ENCODE measurements at regions not wholly inside any gene's neighbourhood (a gene's known extent, or its start where the extent isn't known, plus 50 kb on each side); places are given as distances from the start of the nearest gene placed in this dataset.
"Not testable (repeated sequence)": the region's sequence is repeated elsewhere in the genome, so short reads cannot be mapped to it uniquely, and the experiment has no call there.

- in situ Hi-C loops (cut with HindIII; ENCODE audit: low sequenced_read_pairs): no loop called here
- no peak for DNase-seq (ENCODE audit: low read depth, low spot score)
- TF ChIP-seq CTCF (IDR thresholded peaks at IDR 0.05; ENCODE audit: low read depth, low read length): no peak
Observed at GRCh38 chr12:29023436-29024076, 125.5 kb upstream of the FAR2 start.

GRCh38 chr12:29024117-29024516, 125.0 kb upstream of the FAR2 start:
- no peak for TF ChIP-seq CTCF (IDR thresholded peaks at IDR 0.05; ENCODE audit: low read depth, low read length)
- no peak for DNase-seq (ENCODE audit: low read depth, low spot score)
- H3K4me3 ChIP-seq (ENCODE audit: low read depth, low read length): no peak overlapping the region
- in situ Hi-C loops (cut with HindIII; ENCODE audit: low sequenced_read_pairs): no loop called here

More at GRCh38 chr12:29023436-29024076, 125.5 kb upstream of the FAR2 start:
- no peak overlapping the region for H3K4me3 ChIP-seq (ENCODE audit: low read depth, low read length)

GRCh38 chr12:29025937-29026336, 123.1 kb upstream of the FAR2 start:
- TF ChIP-seq CTCF (IDR thresholded peaks at IDR 0.05; ENCODE audit: low read depth, low read length): no peak
- no peak for DNase-seq (ENCODE audit: low read depth, low spot score)
- H3K4me3 ChIP-seq (ENCODE audit: low read depth, low read length): no peak overlapping the region
- in situ Hi-C loops (cut with HindIII; ENCODE audit: low sequenced_read_pairs): no loop called here

- peak; percentile 46 for DNase-seq (ENCODE audit: low read depth, low spot score)
- TF ChIP-seq CTCF (IDR thresholded peaks at IDR 0.05; ENCODE audit: low read depth, low read length): no peak
- H3K4me3 ChIP-seq (ENCODE audit: low read depth, low read length): no peak overlapping the region
- in situ Hi-C loops (cut with HindIII; ENCODE audit: low sequenced_read_pairs): no loop called here
Observed at GRCh38 chr12:29026419-29026818, 122.7 kb upstream of the FAR2 start.

GRCh38 chr12:29029484-29029883, 119.6 kb upstream of the FAR2 start:
- DNase-seq (ENCODE audit: low read depth, low spot score); in situ Hi-C loops (cut with HindIII; ENCODE audit: low sequenced_read_pairs); H3K4me3 ChIP-seq (ENCODE audit: low read depth, low read length): not testable (repeated sequence)

GRCh38 chr12:29030006-29030405, 119.1 kb upstream of the FAR2 start:
- TF ChIP-seq CTCF (IDR thresholded peaks at IDR 0.05; ENCODE audit: low read depth, low read length): no peak
- DNase-seq (ENCODE audit: low read depth, low spot score): no peak
- no peak overlapping the region for H3K4me3 ChIP-seq (ENCODE audit: low read depth, low read length)
- in situ Hi-C loops (cut with HindIII; ENCODE audit: low sequenced_read_pairs): no loop called here

- in situ Hi-C loops (cut with HindIII; ENCODE audit: low sequenced_read_pairs): no loop called here
- DNase-seq (ENCODE audit: low read depth, low spot score): no peak
- no peak for TF ChIP-seq CTCF (IDR thresholded peaks at IDR 0.05; ENCODE audit: low read depth, low read length)
- H3K4me3 ChIP-seq (ENCODE audit: low read depth, low read length): no peak overlapping the region
Observed at GRCh38 chr12:29032446-29032845, 116.6 kb upstream of the FAR2 start.
